ENCODE measurements at regions not wholly inside any gene's neighbourhood (a gene's known extent, or its start where the extent isn't known, plus 50 kb on each side); places are given as distances from the start of the nearest gene placed in this dataset.

DNA sequence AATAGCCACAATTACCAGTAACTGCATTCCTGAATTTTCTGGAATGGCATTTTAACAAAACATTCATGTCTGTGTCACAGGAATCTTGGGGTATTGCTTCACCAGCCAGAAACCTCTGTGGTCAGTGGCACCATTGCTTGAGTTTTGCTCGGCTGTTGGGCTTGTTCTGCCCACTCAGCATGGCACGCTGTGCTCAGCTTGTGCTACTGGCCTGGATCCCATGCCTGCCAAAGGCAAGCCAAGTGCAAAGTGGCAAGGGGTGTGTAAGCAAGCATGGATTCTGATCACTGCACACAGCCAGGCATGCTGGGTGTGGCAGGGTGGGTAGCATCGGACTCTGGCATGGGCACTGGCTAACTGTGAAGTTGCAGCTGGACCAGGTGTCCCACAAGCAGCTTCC lies 1150.9 kb downstream of the MRPL39 start:
- TF ChIP-seq, protein P1, sequence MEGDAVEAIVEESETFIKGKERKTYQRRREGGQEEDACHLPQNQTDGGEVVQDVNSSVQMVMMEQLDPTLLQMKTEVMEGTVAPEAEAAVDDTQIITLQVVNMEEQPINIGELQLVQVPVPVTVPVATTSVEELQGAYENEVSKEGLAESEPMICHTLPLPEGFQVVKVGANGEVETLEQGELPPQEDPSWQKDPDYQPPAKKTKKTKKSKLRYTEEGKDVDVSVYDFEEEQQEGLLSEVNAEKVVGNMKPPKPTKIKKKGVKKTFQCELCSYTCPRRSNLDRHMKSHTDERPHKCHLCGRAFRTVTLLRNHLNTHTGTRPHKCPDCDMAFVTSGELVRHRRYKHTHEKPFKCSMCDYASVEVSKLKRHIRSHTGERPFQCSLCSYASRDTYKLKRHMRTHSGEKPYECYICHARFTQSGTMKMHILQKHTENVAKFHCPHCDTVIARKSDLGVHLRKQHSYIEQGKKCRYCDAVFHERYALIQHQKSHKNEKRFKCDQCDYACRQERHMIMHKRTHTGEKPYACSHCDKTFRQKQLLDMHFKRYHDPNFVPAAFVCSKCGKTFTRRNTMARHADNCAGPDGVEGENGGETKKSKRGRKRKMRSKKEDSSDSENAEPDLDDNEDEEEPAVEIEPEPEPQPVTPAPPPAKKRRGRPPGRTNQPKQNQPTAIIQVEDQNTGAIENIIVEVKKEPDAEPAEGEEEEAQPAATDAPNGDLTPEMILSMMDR (conservative IDR thresholded peaks at IDR 0.05; ENCODE audit: low read depth, low read length), result no peak

DNA sequence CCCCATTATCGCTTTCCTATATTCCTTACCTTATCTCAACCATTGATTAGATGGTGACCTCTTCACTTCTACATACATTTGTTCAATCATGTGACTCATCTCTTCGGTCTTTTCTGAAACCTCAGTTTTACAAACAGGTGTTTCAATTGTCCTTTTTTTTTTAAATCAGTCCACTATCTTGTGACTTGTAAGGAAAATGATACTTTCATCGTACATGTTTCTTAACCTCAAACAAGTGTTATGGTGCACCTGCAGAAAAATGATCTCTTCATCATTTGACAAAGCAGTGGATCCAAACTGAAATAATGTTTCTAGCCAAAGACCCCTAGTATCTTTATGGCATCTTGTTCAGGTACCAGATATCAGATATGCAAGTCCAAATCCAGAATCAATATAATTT lies 1157.2 kb downstream of the MRPL39 start:
- no peak for DNase-seq (ENCODE audit: low read depth)
- no peak overlapping the region for H3K4me3 ChIP-seq (ENCODE audit: low read length)
- TF ChIP-seq, protein P1 (conservative IDR thresholded peaks at IDR 0.05; ENCODE audit: low read depth, low read length), result no peak

More for the DNA sequence above, 1150.9 kb downstream of the MRPL39 start:
- H3K4me3 ChIP-seq (ENCODE audit: low read length), result no peak overlapping the region
- DNase-seq (ENCODE audit: low read depth), result peak; percentile 2

DNA sequence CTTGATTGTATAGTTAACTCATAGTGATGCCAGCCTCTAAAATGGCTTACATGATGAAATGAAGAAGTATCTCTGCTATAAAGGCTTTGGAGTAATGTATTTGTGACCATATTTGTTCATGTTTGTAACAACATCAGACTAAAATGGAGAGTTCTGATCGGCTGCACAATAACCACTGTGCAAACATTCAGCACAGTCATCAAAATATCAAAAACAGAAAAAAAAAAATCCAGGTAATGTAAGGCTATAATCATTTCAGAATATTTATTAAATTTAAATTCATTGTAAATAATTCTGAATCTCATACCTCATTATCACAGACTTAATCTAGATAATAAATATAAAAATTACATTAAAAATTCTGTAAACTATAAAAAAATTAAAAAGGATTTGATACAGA lies 1161.8 kb downstream of the MRPL39 start:
- TF ChIP-seq, protein P1 (conservative IDR thresholded peaks at IDR 0.05; ENCODE audit: low read depth, low read length), result no peak
- DNase-seq (ENCODE audit: low read depth), result no peak
- H3K4me3 ChIP-seq (ENCODE audit: low read length), result no peak overlapping the region

DNA sequence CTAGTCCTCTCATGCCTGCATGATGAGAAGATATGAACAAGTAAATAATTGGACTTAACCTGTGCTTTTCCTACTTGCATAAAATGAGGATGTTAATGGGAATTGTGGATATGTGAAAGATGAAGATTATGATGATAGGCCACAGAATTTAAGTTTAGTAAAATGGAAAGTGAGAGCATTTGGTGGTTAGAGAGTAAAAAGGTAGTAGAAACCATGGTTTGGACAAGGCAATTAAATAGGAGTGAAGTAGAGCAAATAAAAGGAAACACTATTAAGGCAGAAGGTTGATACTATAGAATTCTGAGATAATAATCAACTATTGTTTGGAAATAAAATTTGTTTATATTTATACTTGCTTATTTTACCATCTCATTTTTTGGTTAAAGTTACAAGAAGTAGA lies 1162.5 kb downstream of the MRPL39 start:
- no peak for DNase-seq (ENCODE audit: low read depth)
- TF ChIP-seq, protein P1 (conservative IDR thresholded peaks at IDR 0.05; ENCODE audit: low read depth, low read length), result no peak
- no peak overlapping the region for H3K4me3 ChIP-seq (ENCODE audit: low read length)

DNA sequence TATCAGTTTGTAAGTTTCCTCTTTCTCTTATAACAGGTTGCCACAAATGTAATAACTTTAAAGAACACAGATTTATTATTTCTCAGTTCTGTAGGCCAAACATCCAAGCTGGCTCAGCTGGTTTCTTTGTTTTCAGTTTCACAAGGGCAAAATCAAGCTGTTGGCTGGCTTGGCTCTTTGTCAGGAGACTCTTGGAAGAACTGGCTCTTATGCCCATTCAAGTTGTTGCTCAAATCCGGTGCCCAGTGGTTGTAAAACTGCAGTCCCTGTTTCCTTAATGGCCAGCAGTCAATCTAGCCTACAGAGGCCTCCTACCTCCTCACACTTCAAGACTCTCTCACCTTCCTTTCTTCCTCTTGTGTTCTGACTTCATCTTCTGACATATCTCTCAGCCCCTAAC lies 1171.0 kb downstream of the MRPL39 start:
- DNase-seq (ENCODE audit: low read depth), result no peak
- H3K4me3 ChIP-seq (ENCODE audit: low read length), result no peak overlapping the region

DNA sequence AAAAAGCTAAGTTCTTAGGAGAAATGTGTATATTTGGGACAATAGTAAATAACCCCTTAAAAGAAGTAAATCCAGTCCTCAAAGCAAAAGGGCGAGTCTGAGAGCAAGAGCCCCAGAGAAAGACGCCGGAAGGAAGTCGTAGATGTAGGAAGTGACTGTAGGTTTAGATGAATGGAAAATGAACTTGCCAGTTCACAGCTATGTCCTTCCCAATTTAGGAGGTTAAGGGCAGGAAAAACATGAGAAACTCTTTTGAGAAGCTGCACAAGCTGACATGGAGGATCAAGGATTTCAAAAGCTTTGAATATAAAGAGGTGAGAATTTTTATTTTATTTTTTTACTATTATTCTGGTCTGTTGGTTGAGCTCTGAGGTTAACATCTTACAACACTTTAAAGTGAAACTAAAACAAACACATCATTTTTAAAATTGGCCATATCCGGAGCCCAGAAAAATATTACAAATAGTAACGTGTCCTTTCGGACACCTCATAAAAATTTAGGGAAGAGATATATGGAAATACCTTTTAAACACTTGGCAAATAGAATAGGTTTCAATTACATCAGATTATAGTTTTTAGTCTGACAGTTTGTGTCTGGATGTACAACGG lies 1178.6 kb downstream of the MRPL39 start:
- H3K4me3 ChIP-seq (ENCODE audit: low read length), result no peak overlapping the region
- DNase-seq (ENCODE audit: low read depth), result no peak
- TF ChIP-seq, protein P1 (conservative IDR thresholded peaks at IDR 0.05; ENCODE audit: low read depth, low read length), result no peak

More for the DNA sequence above, 1171.0 kb downstream of the MRPL39 start:
- TF ChIP-seq, protein P1 (conservative IDR thresholded peaks at IDR 0.05; ENCODE audit: low read depth, low read length), result no peak

DNA sequence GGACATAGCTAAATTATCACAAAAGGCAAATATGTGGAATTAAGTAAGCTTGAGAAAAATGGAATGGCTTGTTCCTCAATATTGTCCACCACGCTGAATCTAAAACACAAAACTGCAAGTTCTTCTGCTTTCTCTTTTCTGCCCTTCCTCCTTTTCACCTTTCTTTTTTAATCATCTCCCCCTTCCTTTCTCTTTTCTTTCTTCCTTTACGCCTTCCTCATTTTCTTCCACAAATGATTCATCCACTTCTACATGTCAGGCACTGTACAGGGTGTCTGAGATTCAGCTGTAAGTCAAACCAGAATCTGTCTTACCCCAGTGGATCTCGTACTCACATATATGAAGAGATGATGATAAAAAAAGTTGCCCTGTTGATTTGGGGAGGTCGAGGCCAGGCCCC lies 1182.5 kb downstream of the MRPL39 start:
- no peak for DNase-seq (ENCODE audit: low read depth)
- no peak overlapping the region for H3K4me3 ChIP-seq (ENCODE audit: low read length)
- TF ChIP-seq, protein P1 (conservative IDR thresholded peaks at IDR 0.05; ENCODE audit: low read depth, low read length), result no peak

All from retinal pigment epithelial cell (primary cell).